Psoas muscle (tissue), 7 donors: ENCODE measurements at regions not wholly inside any gene's neighbourhood (a gene's known extent, or its start where the extent isn't known, plus 50 kb on each side); places are given as distances from the start of the nearest gene placed in this dataset.
"Not testable (repeated sequence)": the region's sequence is repeated elsewhere in the genome, so short reads cannot be mapped to it uniquely, and the experiment has no call there.

Experiments
- ATAC-seq, 4 donors: fragments of 200-7000 bp; cut with Tn5 transposase; one replicate each; pipeline ENCODE4 v1.9.1; 2020; ENCODE audit warnings: moderate library complexity in 3 of 4, mild to moderate bottlenecking in 2 of 4
- DNase-seq, 2 donors: peaks; one replicate each; pipeline ENCODE4 v3.0.0-alpha.2; 2020
- H3K27ac ChIP-seq: fragments of 200-600 bp; one replicate; pipeline ENCODE4 v1.8.0; 2022
- H3K27me3 ChIP-seq, 3 donors: fragments of 200-600 bp in 1 of 3; one replicate each; pipeline versions ENCODE4 v1.6.1 to v1.8.0; 2013 to 2022; ENCODE audit warnings: low read length in 2 of 3, mild to moderate bottlenecking in 2 of 3, moderate library complexity in 1 of 3; ENCODE audit not compliant: insufficient read depth in 3 of 3
- H3K36me3 ChIP-seq, 2 donors: fragments of 200-600 bp in 1 of 2; one replicate each; pipeline versions ENCODE4 v1.6.1 to v1.8.0; 2013 to 2022; ENCODE audit warnings: low read depth in 1 of 2, mild to moderate bottlenecking in 1 of 2, moderate library complexity in 1 of 2; ENCODE audit not compliant: insufficient read depth in 1 of 2
- H3K4me1 ChIP-seq: fragments of 200-600 bp; one replicate; pipeline ENCODE4 v1.8.0; 2022
- H3K4me3 ChIP-seq: fragments of 200-600 bp; one replicate; pipeline ENCODE4 v1.8.0; 2022; ENCODE audit warnings: mild to moderate bottlenecking
- H3K9me3 ChIP-seq: fragments of 200-600 bp; one replicate; pipeline ENCODE4 v1.8.0; 2022
- WGBS, 3 donors: extraction: QIAGEN DNeasy Blood & Tissue Kit; methylation state at CpG; one replicate each; pipeline versions ENCODE4 v1.1.6 to v1.1.7; 2013; 5-methylcytosine and 5-hydroxymethylcytosine counted together
- intact Hi-C, 2 donors: fragments of 100-400 bp; cut with DNase I; formaldehyde crosslinking; loops; one replicate each; pipeline versions ENCODE4 v1.11.0 to v1.14.2; 2022
- TF ChIP-seq, protein P1 (sequence below): fragments of 200-600 bp; IDR thresholded peaks from one replicate; pipeline ENCODE4 v1.8.0; 2022; ENCODE audit warnings: antibody characterized with exemption
- donor health status: healthy with polysubstance abuse.
- donor health status: DM: no; HTN: no; CAD: no; lungs with moderate emphysema.
- donor health status: Bipolar disorder and iron deficiency.
- donor health status: healthy.
- donor health status: DM: yes; HTN: yes; CAD: no.
- donor health status: DM: no; HTN: no; CAD: no.
- donor health status: DM: yes; HTN: yes; CAD: no.

DNA sequence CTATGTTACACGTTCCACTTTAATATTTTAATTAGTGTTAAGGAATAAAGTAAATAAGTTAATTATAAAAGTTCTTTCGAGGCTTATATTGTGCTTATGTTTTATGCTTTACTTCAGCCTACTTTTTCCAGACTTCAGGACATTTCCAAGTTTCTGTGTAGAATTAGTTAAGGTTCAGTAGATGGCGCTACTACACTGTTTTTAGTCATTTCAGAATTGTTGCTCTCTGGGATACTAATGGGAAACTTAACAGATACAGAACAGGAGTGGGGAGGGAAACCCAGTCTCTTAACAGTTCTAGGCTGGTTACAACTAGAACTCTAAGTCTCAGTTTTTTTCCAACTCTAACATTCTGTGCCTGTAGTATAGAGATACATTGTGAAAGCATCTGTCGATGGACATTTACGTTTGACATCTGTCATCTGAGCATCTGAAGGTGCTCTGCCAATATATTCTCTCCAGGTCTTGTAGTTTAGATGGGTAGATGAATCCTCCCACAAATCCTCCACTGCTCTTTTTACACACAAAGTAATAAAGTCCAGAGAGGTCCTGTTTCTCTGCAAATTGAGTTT lies 56.8 kb upstream of the FAM171A1 start:
- ATAC-seq: no peak

DNA sequence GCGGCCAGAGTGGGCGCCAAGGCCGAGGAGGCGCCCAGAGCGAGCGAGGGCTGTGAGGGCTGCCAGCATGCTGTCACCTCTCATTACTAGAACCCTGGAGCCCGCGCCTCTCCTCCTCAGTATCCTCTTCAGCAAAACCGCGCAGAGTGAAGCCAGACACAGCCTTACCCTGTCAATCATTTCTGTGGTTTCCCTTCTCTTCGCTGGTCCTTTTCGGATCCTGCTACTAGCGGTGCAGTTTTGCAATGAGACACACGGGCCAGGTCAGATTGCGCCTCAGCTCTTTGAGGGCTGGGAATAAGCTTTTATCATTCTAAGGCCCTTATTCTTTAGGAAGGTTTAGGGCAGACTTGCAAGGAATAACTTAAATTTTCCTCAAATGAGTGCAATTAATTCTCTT lies 55.5 kb upstream of the FAM171A1 start:
- no peaks in the 10 kb centered on the region for H3K27me3 ChIP-seq
- no peaks in the 10 kb centered on the region for H3K9me3 ChIP-seq
- H3K4me1 ChIP-seq: no peaks in the 10 kb centered on the region
- intact Hi-C loops: no loop called here
- ATAC-seq (no peak), DNase-seq (no peak)
- 88 to 93% (median 92%) methylated on average over 9 to 15 of the region's 15 CpGs for WGBS, 3 donors
- TF ChIP-seq, protein P1, sequence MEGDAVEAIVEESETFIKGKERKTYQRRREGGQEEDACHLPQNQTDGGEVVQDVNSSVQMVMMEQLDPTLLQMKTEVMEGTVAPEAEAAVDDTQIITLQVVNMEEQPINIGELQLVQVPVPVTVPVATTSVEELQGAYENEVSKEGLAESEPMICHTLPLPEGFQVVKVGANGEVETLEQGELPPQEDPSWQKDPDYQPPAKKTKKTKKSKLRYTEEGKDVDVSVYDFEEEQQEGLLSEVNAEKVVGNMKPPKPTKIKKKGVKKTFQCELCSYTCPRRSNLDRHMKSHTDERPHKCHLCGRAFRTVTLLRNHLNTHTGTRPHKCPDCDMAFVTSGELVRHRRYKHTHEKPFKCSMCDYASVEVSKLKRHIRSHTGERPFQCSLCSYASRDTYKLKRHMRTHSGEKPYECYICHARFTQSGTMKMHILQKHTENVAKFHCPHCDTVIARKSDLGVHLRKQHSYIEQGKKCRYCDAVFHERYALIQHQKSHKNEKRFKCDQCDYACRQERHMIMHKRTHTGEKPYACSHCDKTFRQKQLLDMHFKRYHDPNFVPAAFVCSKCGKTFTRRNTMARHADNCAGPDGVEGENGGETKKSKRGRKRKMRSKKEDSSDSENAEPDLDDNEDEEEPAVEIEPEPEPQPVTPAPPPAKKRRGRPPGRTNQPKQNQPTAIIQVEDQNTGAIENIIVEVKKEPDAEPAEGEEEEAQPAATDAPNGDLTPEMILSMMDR: no peak
- H3K27ac ChIP-seq: no peak overlapping the region
- no peaks in the 10 kb centered on the region for H3K36me3 ChIP-seq
- H3K4me3 ChIP-seq: no peak overlapping the region

More for the DNA sequence above, 56.8 kb upstream of the FAM171A1 start:
- H3K36me3 ChIP-seq: no peaks in the 10 kb centered on the region
- H3K9me3 ChIP-seq: no peaks in the 10 kb centered on the region
- intact Hi-C loops: no loop called here
- H3K27ac ChIP-seq: no peak overlapping the region
- WGBS, 3 donors: 31 to 41% (median 31%) methylated on average over 5 of the region's 5 CpGs
- DNase-seq: no peak
- TF ChIP-seq, protein P1: peak; percentile 30
- H3K27me3 ChIP-seq: no peaks in the 10 kb centered on the region
- no peaks in the 10 kb centered on the region for H3K4me1 ChIP-seq
- H3K4me3 ChIP-seq: no peak overlapping the region

DNA sequence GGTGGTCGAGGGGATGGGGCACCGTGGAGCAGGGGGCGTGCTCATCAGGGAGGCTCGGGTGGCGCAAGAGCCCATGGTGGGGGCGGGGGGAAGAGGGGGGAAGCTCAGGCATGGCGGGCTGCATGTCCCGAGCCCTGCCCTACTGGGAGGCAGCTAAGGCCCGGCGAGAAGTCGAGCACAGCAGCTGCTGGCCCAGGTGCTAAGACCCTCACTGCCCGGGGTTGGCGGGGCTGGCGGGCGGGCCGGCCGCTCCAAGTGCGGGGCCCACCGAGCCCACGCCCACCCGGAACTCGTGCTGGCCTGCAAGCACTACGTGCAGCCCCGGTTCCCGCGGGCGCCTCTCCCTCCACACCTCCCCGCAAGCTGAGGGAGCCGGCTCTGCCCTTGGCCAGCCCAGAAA lies 55.0 kb upstream of the FAM171A1 start:
- Histone ChIP-seq H3K27ac (no peak overlapping the region), H3K27me3 (no peaks in the 10 kb centered on the region), H3K4me3 (no peak overlapping the region), H3K9me3 (no peaks in the 10 kb centered on the region), H3K4me1 (no peaks in the 10 kb centered on the region), H3K36me3 (no peaks in the 10 kb centered on the region)
- TF ChIP-seq, protein P1: no peak
- DNase-seq: no peak
- ATAC-seq: no peak
- WGBS, 3 donors: 93 to 98% (median 95%) methylated on average over 8 to 29 of the region's 29 CpGs
- intact Hi-C loops: no loop called here

DNA sequence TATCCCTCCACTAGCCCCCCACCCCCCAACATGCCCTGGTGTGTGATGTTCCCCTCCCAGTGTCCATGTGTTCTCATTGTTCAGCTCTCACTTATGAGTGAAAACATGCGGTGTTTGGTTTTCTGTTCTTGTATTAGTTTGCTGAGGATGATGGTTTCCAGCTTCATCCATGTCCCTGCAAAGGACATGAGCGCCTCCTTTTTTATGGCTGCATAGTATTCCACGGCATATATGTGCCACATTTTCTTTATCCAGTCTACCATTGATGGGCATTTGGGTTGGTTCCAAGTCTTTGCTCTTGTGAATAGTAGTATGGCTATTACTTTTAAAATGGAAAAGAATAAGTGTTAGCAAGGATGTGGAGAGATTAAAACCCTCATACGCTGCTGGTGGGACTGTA lies 50.8 kb upstream of the FAM171A1 start:
- ATAC-seq, intact Hi-C loops: not testable (repeated sequence)

More for the DNA sequence above, 50.8 kb upstream of the FAM171A1 start:
- not testable (repeated sequence) for H3K27me3 ChIP-seq, H3K36me3 ChIP-seq, H3K9me3 ChIP-seq, H3K27ac ChIP-seq, H3K4me1 ChIP-seq, DNase-seq, H3K4me3 ChIP-seq
- 94 to 97% (median 96%) methylated on average over 4 of the region's 4 CpGs for WGBS, 3 donors
